ENCODE measurements at regions not wholly inside any gene's neighbourhood (a gene's known extent, or its start where the extent isn't known, plus 50 kb on each side); places are given as distances from the start of the nearest gene placed in this dataset.
A peak's percentile ranks its signal among the peaks of the same experiment; 100 is the strongest.
"Not testable (repeated sequence)": the region's sequence is repeated elsewhere in the genome, so short reads cannot be mapped to it uniquely, and the experiment has no call there.

DNA sequence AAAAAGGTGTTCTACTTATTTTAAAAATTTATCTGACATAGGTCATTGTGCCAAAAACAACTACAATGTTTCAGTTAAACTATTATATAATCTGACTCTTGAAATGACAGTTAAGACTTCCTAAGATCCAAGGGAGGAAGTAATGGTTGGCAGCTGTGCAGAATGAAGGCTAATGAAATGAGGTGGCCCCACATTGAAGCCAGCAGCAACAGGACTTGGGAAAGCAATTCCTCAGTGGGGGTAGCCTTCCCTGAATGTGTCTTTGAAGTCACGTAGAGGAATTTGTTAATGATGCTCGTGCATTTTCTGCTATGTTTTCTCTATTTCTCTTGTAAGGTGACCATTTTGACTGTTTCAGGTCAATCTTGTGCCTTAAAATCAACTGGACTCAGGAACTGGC, 162.4 kb upstream of the DAAM1 start:
- no peak for TF ChIP-seq CTCF (conservative IDR thresholded peaks at IDR 0.05; ENCODE audit: low read depth, low read length)
- H3K4me3 ChIP-seq (ENCODE audit: low read length), result no peak overlapping the region
- no peak for DNase-seq (ENCODE audit: low read depth)

GRCh38 chr14:59026640-59027039, 161.8 kb upstream of the DAAM1 start:
- not testable (repeated sequence) for DNase-seq (ENCODE audit: low read depth); H3K4me3 ChIP-seq (ENCODE audit: low read length)

GRCh38 chr14:59028476-59029202, 159.8 kb upstream of the DAAM1 start:
- DNase-seq (ENCODE audit: low read depth), result peak; percentile 37
- TF ChIP-seq CTCF (conservative IDR thresholded peaks at IDR 0.05; ENCODE audit: low read depth, low read length), result peak; percentile 95
- H3K4me3 ChIP-seq (ENCODE audit: low read length), result no peak overlapping the region

GRCh38 chr14:59032826-59033225, 155.6 kb upstream of the DAAM1 start:
- no peak for DNase-seq (ENCODE audit: low read depth)
- no peak overlapping the region for H3K4me3 ChIP-seq (ENCODE audit: low read length)
- no peak for TF ChIP-seq CTCF (conservative IDR thresholded peaks at IDR 0.05; ENCODE audit: low read depth, low read length)

DNA sequence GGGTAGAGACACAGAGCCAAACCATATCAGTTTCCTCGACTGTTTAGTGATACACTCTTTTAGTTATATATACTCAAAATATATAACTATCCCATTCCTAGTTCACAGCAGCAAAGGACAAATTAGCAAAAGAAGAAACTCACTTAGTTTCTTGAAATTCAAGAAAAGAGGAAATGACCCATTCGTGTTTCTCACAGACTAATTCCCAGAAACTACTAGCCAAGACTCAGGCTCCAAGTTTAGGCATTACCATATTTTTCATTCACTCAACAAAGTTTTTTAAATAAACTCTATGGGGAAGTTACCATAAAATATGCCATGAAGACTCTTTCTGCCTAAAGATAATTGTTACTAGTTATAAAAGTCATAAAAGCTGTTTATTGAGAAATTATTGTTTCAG, 152.3 kb upstream of the DAAM1 start:
- no peak overlapping the region for H3K4me3 ChIP-seq (ENCODE audit: low read length)
- no peak for DNase-seq (ENCODE audit: low read depth)
- TF ChIP-seq CTCF (conservative IDR thresholded peaks at IDR 0.05; ENCODE audit: low read depth, low read length), result no peak

DNA sequence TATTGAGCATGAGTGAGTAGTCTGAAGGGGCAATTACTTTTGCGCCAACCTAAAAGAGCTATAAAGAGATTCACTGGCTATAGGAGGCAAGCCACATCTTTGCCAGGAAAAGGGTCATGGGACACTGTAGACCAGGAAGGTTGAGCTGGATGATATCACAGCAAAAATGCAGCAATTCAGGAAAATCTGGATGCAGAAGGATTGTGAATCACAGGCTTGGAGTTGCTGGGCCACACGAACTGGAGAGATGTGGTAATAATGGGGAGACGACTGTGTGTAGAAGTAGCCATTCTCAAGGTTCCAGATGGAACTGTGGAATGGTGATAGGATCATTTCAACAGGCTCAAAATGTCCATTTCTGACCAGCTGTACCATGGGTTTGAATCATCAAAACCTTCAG, 151.4 kb upstream of the DAAM1 start:
- H3K4me3 ChIP-seq (ENCODE audit: low read length), result no peak overlapping the region
- no peak for TF ChIP-seq CTCF (conservative IDR thresholded peaks at IDR 0.05; ENCODE audit: low read depth, low read length)
- DNase-seq (ENCODE audit: low read depth), result no peak

DNA sequence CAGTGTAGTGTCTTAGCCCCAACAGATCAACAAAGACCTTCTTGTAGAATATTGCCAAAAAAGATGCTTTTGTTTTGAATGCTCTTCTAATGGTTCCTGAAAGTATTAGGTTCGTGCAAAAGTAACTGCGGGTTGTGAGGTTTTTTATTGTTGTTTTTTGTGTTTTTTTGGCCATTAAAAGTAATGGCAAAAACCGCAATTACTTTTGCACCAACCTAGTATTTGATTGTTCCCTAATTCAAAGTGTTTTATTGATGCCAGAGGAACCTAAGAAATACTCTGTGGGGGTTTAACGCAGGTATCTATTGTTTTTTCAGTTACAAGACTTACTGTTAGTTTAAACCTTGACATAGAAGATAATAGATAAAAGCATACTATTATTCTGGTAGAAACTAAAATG, 150.8 kb upstream of the DAAM1 start:
- H3K4me3 ChIP-seq (ENCODE audit: low read length), result no peak overlapping the region
- no peak for TF ChIP-seq CTCF (conservative IDR thresholded peaks at IDR 0.05; ENCODE audit: low read depth, low read length)
- DNase-seq (ENCODE audit: low read depth), result no peak

All from retinal pigment epithelial cell (primary cell).